ENCODE measurements at regions not wholly inside any gene's neighbourhood (a gene's known extent, or its start where the extent isn't known, plus 50 kb on each side); places are given as distances from the start of the nearest gene placed in this dataset.

GRCh38 chr1:99589186-99589636 lies 56.7 kb upstream of the PALMD start (continued):
- TF ChIP-seq JUNB (CRISPR knock-in tag; IDR thresholded peaks at IDR 0.05; ENCODE audit: borderline replicate concordance) (no peak), ZNF792 (CRISPR knock-in tag; IDR thresholded peaks at IDR 0.05) (peak; percentile 77; the same call in 1 of the 2 replicates), ZFYVE20 (CRISPR knock-in tag; IDR thresholded peaks at IDR 0.05; ENCODE audit: borderline replicate concordance, low read depth) (no peak), ZNF549 (CRISPR knock-in tag; IDR thresholded peaks at IDR 0.05) (no peak), IKZF1 (IDR thresholded peaks at IDR 0.05) (no peak), KDM4B (CRISPR knock-in tag; IDR thresholded peaks at IDR 0.05) (peak; percentile 68; the same call in 1 of the 2 replicates), PITX1 (CRISPR knock-in tag; IDR thresholded peaks at IDR 0.05) (peak; percentile 54; the same call in 1 of the 2 replicates), ZNF142 (CRISPR knock-in tag; IDR thresholded peaks at IDR 0.05) (no peak), HOXD1 (CRISPR knock-in tag; IDR thresholded peaks at IDR 0.05) (no peak), ZNF660 (CRISPR knock-in tag; IDR thresholded peaks at IDR 0.05; ENCODE audit: borderline replicate concordance, low read depth) (no peak), ELF4 (CRISPR knock-in tag; IDR thresholded peaks at IDR 0.05; ENCODE audit: borderline replicate concordance) (no peak), MYC (CRISPR knock-in tag; IDR thresholded peaks at IDR 0.05; ENCODE audit: borderline replicate concordance) (no peak), ZNF75D (CRISPR knock-in tag; IDR thresholded peaks at IDR 0.05; ENCODE audit: borderline replicate concordance) (no peak), ZNF891 (CRISPR knock-in tag; IDR thresholded peaks at IDR 0.05) (no peak), TGIF2 (CRISPR knock-in tag; IDR thresholded peaks at IDR 0.05) (peak; percentile 59; the same call in 1 of the 2 replicates), AHDC1 (CRISPR knock-in tag; IDR thresholded peaks at IDR 0.05; ENCODE audit: borderline replicate concordance) (peak; percentile 78), SAP130 (CRISPR knock-in tag; IDR thresholded peaks at IDR 0.05; ENCODE audit: low read depth) (peak; percentile 75), MZF1 (CRISPR knock-in tag; IDR thresholded peaks at IDR 0.05; ENCODE audit: borderline replicate concordance) (no peak), HMGA1 (CRISPR knock-in tag; conservative IDR thresholded peaks at IDR 0.05) (no peak), ZEB1 (IDR thresholded peaks at IDR 0.05; ENCODE audit: insufficient replicate concordance, low read depth) (peak; percentile 88), NR0B2 (CRISPR knock-in tag; IDR thresholded peaks at IDR 0.05) (no peak)
